NT2/D1 (cell line): ENCODE measurements at regions not wholly inside any gene's neighbourhood (a gene's known extent, or its start where the extent isn't known, plus 50 kb on each side); places are given as distances from the start of the nearest gene placed in this dataset.

Source experiments
- SUZ12 ChIP-seq: IDR thresholded peaks from 2 replicates; pipeline ENCODE4 v1.6.1; 2011; ENCODE audit not compliant: insufficient read length, insufficient read depth; ENCODE audit errors: extremely low read depth
- YY1 ChIP-seq: IDR thresholded peaks from 2 replicates; pipeline ENCODE4 v1.6.1; 2011; ENCODE audit not compliant: insufficient read length, insufficient read depth
- ZNF274 ChIP-seq: IDR thresholded peaks from 2 replicates; pipeline ENCODE4 v1.6.1; 2011; ENCODE audit warnings: mild to moderate bottlenecking, low read depth, low read length

- TF ChIP-seq ZNF274 (no peak), YY1 (no peak), SUZ12 (no peak)
These were observed 198.0 kb downstream of the SIM1 start for GRCh38 chr6:100266494-100267401.
